K562 (cell line): ENCODE measurements at regions not wholly inside any gene's neighbourhood (a gene's known extent, or its start where the extent isn't known, plus 50 kb on each side); places are given as distances from the start of the nearest gene placed in this dataset.

Experiments used
- ATAC-seq: fragments of 200-7000 bp; cut with Tn5 transposase; 3 replicates; pipeline ENCODE4 v1.9.1; 2020; ENCODE audit warnings: moderate library complexity
- BruUV-seq: library from RNA; stranded (reverse); fragments of 400-500 nt; replicated peaks from 2 replicates; lab custom pipeline; 2021; lab: Mats Ljungman, UMichigan
- CTCF ChIA-PET: fragments of 300-600 bp; formaldehyde crosslinking; extraction: SDS; loops from one replicate; lab custom pipeline; 2021; ENCODE audit warnings: low intra/inter-chr PET ratio; lab: Yijun Ruan, JAX
- POLR2A ChIA-PET: fragments of 300-600, 350-650 bp; sonication (Branson Sonifier 250); formaldehyde crosslinking; extraction: SDS; loops from one replicate; lab custom pipeline; 2021; ENCODE audit warnings: antibody characterized with exemption, inconsistent platforms; lab: Yijun Ruan, JAX
- DNase-seq, 4 experiments: peaks; one replicate each; pipeline versions ENCODE4 v3.0.0 to v3.0.0-alpha.2; 2011 to 2018; ENCODE audit warnings: low spot score in 3 of 4, mixed read lengths in 3 of 4; ENCODE audit errors: extremely low read depth in 1 of 4
- FAIRE-seq: peaks from 2 replicates; lab custom pipeline; 2011; peaks lifted over from hg19 to GRCh38; lab: Jason Lieb, UNC
- H2AFZ ChIP-seq: 2 replicates; pipeline ENCODE4 v1.6.0; 2011; ENCODE audit warnings: low read depth, low read length, control low read depth, inconsistent platforms
- H3K27ac ChIP-seq: fragments of 200-600 bp; 3 replicates; pipeline ENCODE4 v1.8.0; 2011; ENCODE audit warnings: low read depth, mild to moderate bottlenecking, control low read depth, inconsistent platforms, low read length, moderate library complexity, mixed read lengths; ENCODE audit errors: extremely low read depth
- H3K27me3 ChIP-seq, 2 experiments: fragments of 300-600 bp in 1 of 2; 2 replicates in 1 of 2; 3 replicates in 1 of 2; pipeline versions ENCODE4 v1.6.0 to v1.8.0; 2011; ENCODE audit warnings: inconsistent platforms in 2 of 2, low read length in 2 of 2, mild to moderate bottlenecking in 1 of 2, mixed read lengths in 1 of 2, moderate library complexity in 1 of 2; ENCODE audit not compliant: control insufficient read depth in 2 of 2, insufficient read depth in 2 of 2
- H3K36me3 ChIP-seq: fragments of 300-600 bp; 3 replicates; pipeline ENCODE4 v1.8.0; 2011; ENCODE audit warnings: mild to moderate bottlenecking, low read length, inconsistent platforms; ENCODE audit not compliant: control insufficient read depth, insufficient read depth
- H3K4me1 ChIP-seq, 2 experiments: fragments of 200-600 bp in 1 of 2; replicated peaks in 1 of 2; 2 replicates in 1 of 2; 3 replicates in 1 of 2; pipeline versions ENCODE4 v1.5.1 to v1.8.0; 2011; ENCODE audit warnings: inconsistent platforms in 2 of 2, low read length in 2 of 2, mild to moderate bottlenecking in 1 of 2, mixed read lengths in 1 of 2, moderate library complexity in 1 of 2; ENCODE audit not compliant: control insufficient read depth in 2 of 2, insufficient read depth in 2 of 2
- H3K4me2 ChIP-seq: 2 replicates; pipeline ENCODE4 v1.6.1; 2011; ENCODE audit warnings: low read length, control low read depth, inconsistent platforms, mixed read lengths; ENCODE audit not compliant: insufficient read depth
- H3K4me3 ChIP-seq: fragments of 200-600 bp; sonication (generic), shearing (Covaris generic); 2 replicates; pipeline ENCODE4 v1.5.1; 2016; ENCODE audit warnings: control low read depth, inconsistent platforms
- H3K79me2 ChIP-seq: fragments of 200-600 bp; 3 replicates; pipeline ENCODE4 v1.8.0; 2011; ENCODE audit warnings: low read length, inconsistent platforms; ENCODE audit not compliant: control insufficient read depth, insufficient read depth
- H3K9ac ChIP-seq, 2 experiments: 2 replicates each; pipeline versions ENCODE4 v1.6.0 to v1.6.1; 2011; ENCODE audit warnings: low read depth in 2 of 2, low read length in 2 of 2, control low read depth in 1 of 2, inconsistent platforms in 1 of 2, mild to moderate bottlenecking in 1 of 2, mixed read lengths in 1 of 2; ENCODE audit not compliant: insufficient read depth in 1 of 2
- H3K9me1 ChIP-seq: one replicate; pipeline ENCODE4 v1.6.0; 2011; ENCODE audit warnings: inconsistent platforms, mild to moderate bottlenecking, low read length, moderate library complexity; ENCODE audit not compliant: control insufficient read depth, insufficient read depth
- H3K9me3 ChIP-seq: replicated peaks from 2 replicates; pipeline ENCODE4 v1.5.1; 2011; ENCODE audit warnings: low read depth, low read length, inconsistent platforms; ENCODE audit not compliant: control insufficient read depth, insufficient read depth
- H4K20me1 ChIP-seq: replicated peaks from 2 replicates; pipeline ENCODE4 v1.6.1; 2011; ENCODE audit warnings: low read length, inconsistent platforms, mixed read lengths; ENCODE audit not compliant: control insufficient read depth, insufficient read depth
- ETV5 ChIP-seq: sonication (generic); formaldehyde crosslinking; IDR thresholded peaks from 2 replicates; pipeline ENCODE4 v1.4.0; 2020; ENCODE audit warnings: low read depth, mild to moderate bottlenecking, missing genetic modification reagents
- GATAD2A ChIP-seq: fragments of 450-650 bp; IDR thresholded peaks from 2 replicates; pipeline ENCODE4 v1.6.1; 2017
- GATAD2B ChIP-seq: fragments of 450-650 bp; IDR thresholded peaks from 2 replicates; pipeline ENCODE4 v1.6.1; 2017; ENCODE audit warnings: mild to moderate bottlenecking, borderline replicate concordance
- MLX ChIP-seq, 2 experiments: fragments of 450-650 bp in 1 of 2; sonication (generic) in 1 of 2; formaldehyde crosslinking; conservative IDR thresholded peaks; 2 replicates each; pipeline versions ENCODE4 v1.4.0 to v1.8.1; 2020 to 2022; ENCODE audit warnings: mild to moderate bottlenecking in 1 of 2, missing genetic modification reagents in 1 of 2
- PTBP1 ChIP-seq: fragments of 200-400 bp; formaldehyde crosslinking; IDR thresholded peaks from 2 replicates; pipeline ENCODE4 v1.6.1; 2017; ENCODE audit warnings: low read depth, low read length
- RBM15 ChIP-seq: fragments of 200-400 bp; formaldehyde crosslinking; IDR thresholded peaks from 2 replicates; pipeline ENCODE4 v1.6.1; 2018; ENCODE audit warnings: mild to moderate bottlenecking, low read length, moderate library complexity; ENCODE audit not compliant: insufficient read depth
- ZKSCAN3 ChIP-seq: fragments of 250-450 bp; sonication (Bioruptor Pico); IDR thresholded peaks from 2 replicates; pipeline ENCODE4 v1.4.0; 2020
- ZNF408 ChIP-seq: fragments of 250-450 bp; sonication (Bioruptor Pico); IDR thresholded peaks from 2 replicates; pipeline ENCODE4 v1.4.0; 2020; ENCODE audit warnings: low read depth, mild to moderate bottlenecking, moderate library complexity
- WGBS: fragments of 100-300 bp; shearing (Covaris generic); methylation state at CpG from one replicate; pipeline ENCODE4 v1.1.6; 2016; ENCODE audit warnings: low coverage, mixed read lengths; ENCODE audit not compliant: insufficient coverage; ENCODE audit errors: missing lambda C conversion rate; 5-methylcytosine and 5-hydroxymethylcytosine counted together
- in situ Hi-C: fragments of 300-500 bp; cut with MboI; formaldehyde crosslinking; loops from 4 replicates; pipeline ENCODE4 v1.15.0; 2018; ENCODE audit warnings: inconsistent platforms, mixed read lengths
- intact Hi-C: fragments of 100-400 bp; cut with micrococcal nuclease; formaldehyde crosslinking; loops from 2 replicates; pipeline ENCODE4 v1.14.2; 2022
- TF ChIP-seq, protein P1 (sequence below): sonication (generic); formaldehyde crosslinking; IDR thresholded peaks from 2 replicates; pipeline ENCODE4 v1.9.0; 2022; ENCODE audit warnings: mild to moderate bottlenecking, missing genetic modification reagents

- Histone ChIP-seq H3K4me2 (no peak overlapping the region), H4K20me1 (peaks cover 6% of the 10 kb centered on the region; the same call in 1 of the 2 replicates), H3K4me1 (no peaks in the 10 kb centered on the region), H3K27ac (no peak overlapping the region), H3K36me3 (no peaks in the 10 kb centered on the region), H3K79me2 (no peaks in the 10 kb centered on the region), H2AFZ (no peak overlapping the region), H3K9me1 (no peaks in the 10 kb centered on the region), H3K9me3 (no peaks in the 10 kb centered on the region), H3K4me3 (no peak overlapping the region), H3K9ac (no peak overlapping the region), H3K27me3 (peaks cover 23 to 50% of the 10 kb centered on the region in 2 experiments)
- DNase-seq (no peak), ATAC-seq (no peak), FAIRE-seq (no peak)
- ChIA-PET CTCF (no interaction called here), POLR2A (interaction anchor here (0.7 kb wide), 2 partner anchors 92 to 241 kb away, joined by 3 to 5 read pairs; no protein-coding TSS in a partner anchor)
- in situ Hi-C loops (no loop called here), intact Hi-C loops (no loop called here)
- TF ChIP-seq PTBP1 (no peak), GATAD2B (no peak), ZNF408 (CRISPR knock-in tag) (no peak), GATAD2A (no peak), MLX (CRISPR knock-in tag; conservative IDR thresholded peaks at IDR 0.05) (no peak), ETV5 (CRISPR knock-in tag) (no peak), ZKSCAN3 (no peak), RBM15 (no peak)
- TF ChIP-seq, protein P1, sequence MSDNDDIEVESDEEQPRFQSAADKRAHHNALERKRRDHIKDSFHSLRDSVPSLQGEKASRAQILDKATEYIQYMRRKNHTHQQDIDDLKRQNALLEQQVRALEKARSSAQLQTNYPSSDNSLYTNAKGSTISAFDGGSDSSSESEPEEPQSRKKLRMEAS (CRISPR knock-in tag), result no peak
- WGBS, result 2% methylated on average over 10 of the region's 10 CpGs
- no TSS peak for BruUV-seq
These were observed 243.1 kb downstream of the FOXD2 start for GRCh38 chr1:47680815-47681475.
